GM12891 (cell line): ENCODE measurements at regions not wholly inside any gene's neighbourhood (a gene's known extent, or its start where the extent isn't known, plus 50 kb on each side); places are given as distances from the start of the nearest gene placed in this dataset.

ENCODE experiments used
- DNase-seq: peaks from one replicate; pipeline ENCODE4 v3.0.0; 2011; ENCODE audit warnings: low spot score; ENCODE audit not compliant: insufficient read length
- FAIRE-seq: peaks from 2 replicates; lab custom pipeline; 2011; peaks lifted over from hg19 to GRCh38; lab: Jason Lieb, UNC
- PAX5 ChIP-seq: IDR thresholded peaks from 2 replicates; pipeline ENCODE4 v1.6.1; 2011; ENCODE audit warnings: low read length, moderate library complexity, mild to moderate bottlenecking; ENCODE audit not compliant: insufficient read depth, severe bottlenecking
- POLR2A ChIP-seq: IDR thresholded peaks from 2 replicates; pipeline ENCODE4 v1.6.1; 2011; ENCODE audit warnings: low read depth, low read length, control low read depth
- POLR2AphosphoS5 ChIP-seq: IDR thresholded peaks from 2 replicates; pipeline ENCODE4 v1.6.1; 2011; ENCODE audit warnings: low read depth, low read length, control low read depth
- POU2F2 ChIP-seq: IDR thresholded peaks from 2 replicates; pipeline ENCODE4 v1.6.1; 2011; ENCODE audit warnings: low read depth, mild to moderate bottlenecking, control low read depth, low read length, moderate library complexity
- SPI1 ChIP-seq: IDR thresholded peaks from 2 replicates; pipeline ENCODE4 v1.6.1; 2011; ENCODE audit warnings: low read depth, low read length, control low read depth
- TAF1 ChIP-seq: IDR thresholded peaks from 2 replicates; pipeline ENCODE4 v1.6.1; 2011; ENCODE audit warnings: low read depth, low read length, control low read depth

DNA sequence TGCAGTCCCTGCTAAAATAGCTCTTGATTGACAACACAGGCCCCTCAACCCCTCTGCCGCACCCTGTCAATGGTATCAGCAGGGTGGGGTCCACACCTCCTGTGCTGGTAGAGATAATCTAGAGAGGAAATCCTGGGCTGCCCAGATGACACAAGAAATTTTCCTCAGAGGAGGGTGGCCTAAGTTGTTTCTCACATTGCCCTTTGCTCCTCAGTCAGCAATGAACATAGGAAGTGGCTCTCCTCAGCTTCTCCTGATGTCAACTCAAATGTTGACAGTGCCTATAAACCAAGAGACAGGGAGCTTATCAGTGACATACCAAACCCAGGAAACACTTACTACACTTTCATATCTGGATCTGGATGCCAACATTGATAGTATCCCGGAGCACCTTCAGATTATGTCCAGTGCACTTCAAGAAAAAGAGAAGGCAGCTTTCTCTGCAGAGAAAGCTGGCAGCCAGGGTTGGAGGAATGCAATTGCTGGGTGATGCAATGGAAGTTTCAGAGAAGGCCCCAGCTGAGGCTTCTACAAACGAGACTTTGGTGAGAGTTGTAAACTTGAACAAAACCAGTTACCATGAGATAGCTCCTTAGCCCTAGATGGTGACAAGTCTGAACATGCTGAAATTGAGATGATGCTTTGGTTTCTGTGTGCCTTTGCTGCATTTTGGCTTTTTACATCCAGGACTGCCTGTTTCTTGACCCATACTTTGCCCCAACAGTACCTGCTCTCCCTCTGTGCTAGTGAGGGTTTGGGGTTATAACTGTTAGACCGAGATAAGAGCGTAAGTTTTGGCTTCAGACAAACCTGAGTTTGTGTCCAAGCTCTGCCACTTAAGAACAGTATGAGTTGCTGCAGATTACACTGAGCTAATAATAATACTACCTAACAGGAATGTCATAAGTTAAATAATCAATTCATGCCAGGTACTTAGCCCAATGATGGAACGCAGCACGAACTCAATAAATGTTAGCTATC is 183.5 kb downstream of the NUAK1 start:
- FAIRE-seq = no peak
- DNase-seq = no peak
- TF ChIP-seq POLR2AphosphoS5 = no peak
- TF ChIP-seq POU2F2 = no peak
- TF ChIP-seq POLR2A = no peak
- no peak for TF ChIP-seq TAF1
- TF ChIP-seq PAX5 = no peak
- no peak for TF ChIP-seq SPI1

DNA sequence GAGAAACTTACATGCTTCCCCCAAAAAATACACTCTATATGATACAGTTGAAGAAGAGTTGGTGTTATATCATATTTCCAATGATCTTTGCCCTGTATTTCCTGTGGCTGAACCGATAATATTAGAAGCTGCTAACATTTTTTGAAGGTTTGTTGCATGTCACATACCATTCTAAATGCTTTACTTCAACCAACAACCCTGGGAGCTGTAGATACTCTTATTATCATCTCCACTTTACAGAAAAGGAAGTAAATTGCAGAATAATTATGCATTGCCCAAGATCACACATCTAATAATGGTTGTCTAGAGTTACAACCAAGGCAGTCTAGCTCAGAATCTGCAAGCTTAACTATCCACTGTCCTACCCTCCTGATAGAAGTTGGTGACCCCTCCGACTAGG is 182.8 kb downstream of the NUAK1 start:
- TF ChIP-seq POU2F2 (no peak), SPI1 (no peak), POLR2AphosphoS5 (no peak), POLR2A (no peak), PAX5 (no peak)
- FAIRE-seq (no peak), DNase-seq (no peak)

DNA sequence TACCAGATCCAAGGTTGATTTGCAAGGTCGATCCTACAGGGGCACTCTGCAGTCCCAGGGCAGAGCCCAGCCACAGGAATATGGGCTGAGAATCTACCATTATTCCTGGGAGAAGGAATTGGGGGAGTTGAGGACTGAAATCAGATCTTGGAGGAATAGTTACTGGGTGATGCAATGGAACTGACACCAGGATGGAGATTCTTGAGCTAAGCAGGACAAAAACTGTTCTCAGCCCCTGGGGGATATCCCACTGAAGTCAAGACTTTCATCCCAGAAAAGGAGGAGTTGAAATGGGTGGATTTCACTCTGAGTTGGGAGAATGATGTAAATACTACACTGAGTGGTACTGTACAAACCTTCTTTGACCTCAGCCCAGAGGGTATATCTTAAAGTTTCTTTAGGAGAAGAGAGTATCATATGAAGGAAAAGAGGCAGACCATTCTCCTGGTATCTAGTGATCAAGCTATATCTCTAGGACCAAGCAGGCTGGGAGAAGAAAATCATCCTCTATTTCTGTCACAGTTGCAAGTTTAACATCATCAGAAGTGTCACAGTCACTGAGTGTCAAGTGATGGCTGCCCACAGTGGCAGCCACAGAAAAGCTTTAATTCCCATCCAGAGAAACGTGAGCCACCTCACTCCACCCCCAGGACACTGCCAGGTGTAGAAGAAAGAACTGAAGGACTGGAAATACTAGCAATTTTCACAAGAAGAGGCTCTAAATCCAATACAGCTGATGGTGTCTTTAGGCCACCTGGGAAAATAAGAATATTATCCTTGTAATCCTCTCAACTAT is 181.9 kb downstream of the NUAK1 start:
- no peak for FAIRE-seq
- no peak for DNase-seq
- no peak for TF ChIP-seq TAF1
- no peak for TF ChIP-seq PAX5
- no peak for TF ChIP-seq POLR2AphosphoS5
- no peak for TF ChIP-seq SPI1
- TF ChIP-seq POLR2A = no peak
- TF ChIP-seq POU2F2 = no peak

DNA sequence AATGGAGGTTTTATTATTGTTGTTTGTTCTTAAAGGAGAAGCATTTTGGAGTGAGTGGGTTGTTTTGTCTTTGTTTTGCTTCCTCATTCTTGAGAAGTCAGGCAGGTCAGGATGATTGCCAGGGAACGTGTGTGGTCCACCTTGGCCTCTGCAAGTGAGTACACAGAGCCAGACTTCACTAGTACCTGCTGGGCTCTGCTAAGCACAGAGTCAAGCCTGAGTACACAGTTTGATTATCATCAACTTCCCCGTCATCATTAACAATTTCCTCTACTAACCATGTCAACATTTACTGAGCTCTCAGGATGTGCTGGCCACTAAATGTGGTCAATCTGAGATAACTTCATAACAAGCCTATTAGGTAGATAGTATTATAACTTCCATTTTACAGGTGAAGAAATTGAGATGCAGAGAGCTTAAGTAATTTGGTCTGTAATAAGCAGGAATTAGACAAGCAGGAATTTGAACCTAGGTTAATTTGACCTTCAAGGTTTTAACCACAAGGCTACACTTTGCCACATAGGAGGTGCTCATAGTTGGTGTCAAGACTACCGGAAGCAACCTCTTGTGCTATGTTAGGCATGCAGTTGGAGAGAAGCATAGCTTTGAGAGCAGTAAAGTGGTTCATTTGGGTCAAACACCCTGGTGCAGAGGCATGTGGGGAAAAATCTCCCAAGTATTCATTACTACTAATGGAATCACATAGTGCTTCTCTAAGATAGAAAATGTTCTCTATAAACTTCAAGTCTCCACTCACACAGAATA is 178.3 kb downstream of the NUAK1 start:
- DNase-seq = no peak
- TF ChIP-seq POU2F2 = no peak
- no peak for FAIRE-seq

DNA sequence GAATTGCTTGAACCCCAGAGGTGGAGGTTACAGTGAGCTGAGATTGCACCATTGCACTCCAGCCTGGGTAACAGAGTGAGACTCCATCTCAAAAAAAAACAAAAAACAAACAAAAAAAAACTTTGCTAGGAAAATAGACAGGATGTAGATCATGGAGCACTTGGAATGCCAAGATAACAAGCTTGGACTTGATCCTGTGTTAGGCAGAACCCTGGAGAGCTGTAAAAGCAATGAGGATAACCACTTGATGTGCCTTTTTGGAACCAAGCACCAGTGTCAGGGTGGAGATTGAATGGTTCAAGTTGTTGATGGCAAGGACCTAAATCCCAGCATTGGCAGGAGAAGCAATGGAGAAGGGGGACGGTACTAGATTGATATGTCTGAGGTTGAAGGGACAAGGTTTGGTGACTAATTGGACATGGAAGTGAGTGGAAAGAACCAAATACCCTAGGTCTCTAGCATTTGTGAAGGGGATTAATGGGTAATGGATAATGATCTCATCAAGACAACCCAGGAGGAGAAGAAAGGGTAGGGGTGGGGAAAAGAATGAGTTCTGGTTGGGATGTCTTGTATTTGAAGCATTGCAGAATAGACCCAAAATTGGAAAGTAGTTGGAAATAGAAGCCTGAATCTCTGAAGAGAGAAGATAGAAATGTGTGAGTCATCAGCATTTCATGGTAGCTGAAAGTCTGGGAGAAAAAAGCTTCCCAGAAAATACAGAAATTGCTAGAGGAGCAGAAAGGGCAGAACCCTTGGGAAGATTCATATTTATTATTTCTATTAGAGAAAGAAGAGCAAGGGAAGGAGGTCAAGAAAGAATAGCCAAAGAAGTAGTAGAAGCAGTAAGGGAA is 176.7 kb downstream of the NUAK1 start:
- TF ChIP-seq POU2F2 (no peak), SPI1 (no peak), POLR2AphosphoS5 (no peak), TAF1 (no peak), PAX5 (no peak), POLR2A (no peak)
- DNase-seq = no peak
- no peak for FAIRE-seq

DNA sequence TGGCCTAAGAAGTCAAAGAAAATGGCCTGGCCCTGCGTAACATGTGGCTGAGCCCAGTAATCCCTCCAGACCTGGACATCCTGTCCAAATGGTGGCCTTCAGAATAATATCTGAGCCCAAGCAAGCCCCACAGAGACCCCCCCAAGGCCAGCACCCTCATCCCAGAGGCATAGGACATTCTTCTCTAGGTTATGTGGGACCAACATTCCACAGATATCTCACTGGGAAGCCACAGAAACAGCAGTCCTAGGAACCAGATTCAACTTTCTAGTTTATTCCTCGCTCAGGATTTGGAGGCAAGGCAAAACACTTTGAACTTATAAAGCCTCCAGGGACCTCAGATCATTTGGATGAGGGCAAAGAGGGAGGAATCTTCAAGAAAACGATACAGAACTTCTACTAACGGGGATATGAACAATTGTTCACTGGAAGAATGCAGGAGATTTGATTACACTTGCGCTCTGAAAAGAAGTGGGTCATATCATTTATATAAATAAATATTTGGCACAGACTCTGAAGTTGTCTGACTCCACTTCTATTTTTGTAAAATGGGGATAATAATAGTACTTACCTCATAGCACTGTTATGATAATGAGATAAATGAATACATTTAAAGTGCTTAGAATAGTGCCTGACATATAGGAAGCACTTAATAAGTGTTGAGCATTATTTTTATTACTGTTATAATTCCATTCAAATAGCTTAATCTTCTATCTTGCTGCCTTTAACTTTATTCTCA is 171.5 kb downstream of the NUAK1 start:
- TF ChIP-seq POLR2AphosphoS5 = no peak
- no peak for TF ChIP-seq TAF1
- no peak for TF ChIP-seq POLR2A
- TF ChIP-seq POU2F2 = no peak
- TF ChIP-seq SPI1 = no peak
- no peak for TF ChIP-seq PAX5
- FAIRE-seq (no peak), DNase-seq (no peak)

DNA sequence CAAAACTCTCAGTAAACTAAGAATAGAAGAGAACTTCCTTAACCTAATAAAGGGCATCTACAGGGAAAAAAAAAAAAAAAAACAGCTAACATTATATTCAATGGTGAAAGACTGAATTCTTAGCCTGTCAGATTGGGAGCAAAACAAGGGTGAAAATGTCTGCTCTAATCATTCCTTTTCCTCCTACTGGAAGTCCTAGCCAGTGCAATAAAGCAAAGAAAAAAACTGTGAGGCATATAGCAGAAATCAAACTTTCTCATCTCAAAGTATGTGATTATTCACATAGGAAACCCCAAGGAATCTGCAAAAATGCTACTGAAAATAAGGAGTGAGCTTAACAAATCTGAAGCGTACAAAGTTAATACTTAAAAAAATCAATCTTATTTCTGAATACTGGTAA is 170.7 kb downstream of the NUAK1 start:
- no peak for DNase-seq

DNA sequence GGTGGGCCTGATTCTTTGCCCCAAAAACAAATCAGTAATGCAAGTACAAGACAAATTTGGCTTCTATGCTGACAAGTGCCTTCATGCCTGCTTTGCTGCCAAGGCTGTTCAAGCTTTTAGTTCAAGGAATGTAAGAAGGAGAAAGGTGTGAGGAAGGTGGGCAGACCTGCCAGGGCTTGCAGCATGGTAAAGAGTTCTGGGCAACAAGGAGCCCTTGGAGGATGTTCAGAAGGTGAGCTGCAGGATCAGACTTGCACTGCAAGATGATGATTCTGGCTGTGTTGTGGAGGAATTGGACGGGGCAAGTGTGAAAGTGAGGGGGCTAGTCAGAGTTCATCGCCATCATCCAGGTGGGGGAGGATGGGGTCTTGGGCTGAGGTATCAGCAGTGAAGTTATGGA is 167.9 kb downstream of the NUAK1 start:
- no peak for DNase-seq
- FAIRE-seq = no peak
- no peak for TF ChIP-seq POLR2AphosphoS5
- no peak for TF ChIP-seq SPI1
- TF ChIP-seq POU2F2 = no peak
- no peak for TF ChIP-seq POLR2A
- no peak for TF ChIP-seq PAX5
- TF ChIP-seq TAF1 = no peak

More for the DNA sequence above, 170.7 kb downstream of the NUAK1 start:
- TF ChIP-seq TAF1 (no peak), POLR2A (no peak), POU2F2 (no peak), PAX5 (no peak), SPI1 (no peak), POLR2AphosphoS5 (no peak)
- FAIRE-seq = no peak
